ENCODE measurements at regions not wholly inside any gene's neighbourhood (a gene's known extent, or its start where the extent isn't known, plus 50 kb on each side); places are given as distances from the start of the nearest gene placed in this dataset.

- intact Hi-C loops (cut with micrococcal nuclease) (no loop called here), in situ Hi-C loops (cut with MboI; ENCODE audit: low sequenced_read_pairs) (no loop called here), dilution Hi-C loops (cut with HindIII; ENCODE audit: low sequenced_read_pairs, unreplicated experiment) (no loop called here)
- Histone ChIP-seq H3K36me3 (ENCODE audit: control insufficient read depth, insufficient read depth, low read length) (no peaks in the 10 kb centered on the region), H4K5ac (ENCODE audit: low read depth, low read length) (no peak overlapping the region), H2AK9ac (replicated peaks; ENCODE audit: low read depth, low read length, poor library complexity) (no peak overlapping the region), H2BK15ac (ENCODE audit: low read depth, low read length) (no peak overlapping the region), H2BK120ac (ENCODE audit: low read depth, low read length) (no peak overlapping the region), H3K14ac (replicated peaks; ENCODE audit: low read depth, low read length) (no peak overlapping the region), H4K20me1 (ENCODE audit: insufficient read depth, low read length) (no peaks in the 10 kb centered on the region), H3K4me2 (ENCODE audit: low read depth, low read length) (no peak overlapping the region), H2BK5ac (ENCODE audit: low read depth, low read length, poor library complexity, severe bottlenecking) (no peak overlapping the region), H3K9me1 (ENCODE audit: insufficient read depth, low read length) (no peaks in the 10 kb centered on the region), H3K4me3 (ENCODE audit: insufficient read depth, low read depth, low read length) (no peak overlapping the region), H3K18ac (ENCODE audit: low read depth, low read length) (no peak overlapping the region), H3K4me1 (ENCODE audit: control insufficient read depth, insufficient read depth, low read length) (no peaks in the 10 kb centered on the region), H3K9ac (ENCODE audit: low read depth, low read length) (no peak overlapping the region), H3K9me3 (ENCODE audit: control insufficient read depth, insufficient read depth, low read length) (no peaks in the 10 kb centered on the region; the same call in 1 of the 2 replicates), H4K8ac (ENCODE audit: low read depth in 2 of 2, low read length in 2 of 2) (no peak overlapping the region), H3K79me1 (ENCODE audit: low read depth in 1 of 2, low read length in 2 of 2) (no peaks in the 10 kb centered on the region), H3K27ac (ENCODE audit: insufficient read depth, low read length) (no peak overlapping the region), H2AK5ac (ENCODE audit: low read depth, low read length) (no peak overlapping the region), H3K23ac (ENCODE audit: low read depth, low read length) (no peak overlapping the region), H3K4ac (ENCODE audit: low read depth, low read length) (no peak overlapping the region), H3K56ac (ENCODE audit: extremely low read depth, insufficient read depth, low read length) (no peak overlapping the region), H2AFZ (replicated peaks; ENCODE audit: low read length, poor library complexity) (no peak overlapping the region), H3K27me3 (ENCODE audit: control insufficient read depth, insufficient read depth, low read length) (no peaks in the 10 kb centered on the region), H4K91ac (ENCODE audit: insufficient read depth, low read depth, low read length) (no peak overlapping the region), H2BK20ac (ENCODE audit: low read depth, low read length) (no peak overlapping the region)
- ATAC-seq (ENCODE audit: low read depth) (no peak), DNase-seq (no peak)
- ChIA-PET CTCF (no interaction called here), POLR2A (ENCODE audit: unreplicated experiment) (no interaction called here)
- no TSS peak for BruUV-seq (replicated peaks)
- 20% methylated on average over 1 of the region's 16 CpGs; no CpG with 5 or more reads in 1 of the 2 experiments for WGBS, 2 experiments (ENCODE audit: extremely low coverage in 2 of 2, insufficient read length in 1 of 2)
- TF ChIP-seq CTCF (conservative IDR thresholded peaks at IDR 0.05; ENCODE audit: low read depth, low read length) (no peak), POLR2A (IDR thresholded peaks at IDR 0.05; ENCODE audit: low read depth, low read length) (no peak), BHLHE40 (IDR thresholded peaks at IDR 0.05; ENCODE audit: low read depth, low read length) (no peak), MAFK (IDR thresholded peaks at IDR 0.05; ENCODE audit: low read depth, low read length) (no peak), SMC3 (IDR thresholded peaks at IDR 0.05; ENCODE audit: low read depth, low read length) (no peak), MAZ (IDR thresholded peaks at IDR 0.05; ENCODE audit: borderline replicate concordance, low read depth, low read length) (no peak), NFE2L2 (IDR thresholded peaks at IDR 0.05; ENCODE audit: low read depth, low read length) (no peak), RAD21 (IDR thresholded peaks at IDR 0.05; ENCODE audit: low read length) (no peak), MXI1 (IDR thresholded peaks at IDR 0.05; ENCODE audit: borderline replicate concordance, low read depth, low read length) (no peak), CHD1 (IDR thresholded peaks at IDR 0.05; ENCODE audit: low read depth, low read length) (no peak), RFX5 (IDR thresholded peaks at IDR 0.05; ENCODE audit: low read depth, low read length) (no peak)
- TF ChIP-seq, protein P1, sequence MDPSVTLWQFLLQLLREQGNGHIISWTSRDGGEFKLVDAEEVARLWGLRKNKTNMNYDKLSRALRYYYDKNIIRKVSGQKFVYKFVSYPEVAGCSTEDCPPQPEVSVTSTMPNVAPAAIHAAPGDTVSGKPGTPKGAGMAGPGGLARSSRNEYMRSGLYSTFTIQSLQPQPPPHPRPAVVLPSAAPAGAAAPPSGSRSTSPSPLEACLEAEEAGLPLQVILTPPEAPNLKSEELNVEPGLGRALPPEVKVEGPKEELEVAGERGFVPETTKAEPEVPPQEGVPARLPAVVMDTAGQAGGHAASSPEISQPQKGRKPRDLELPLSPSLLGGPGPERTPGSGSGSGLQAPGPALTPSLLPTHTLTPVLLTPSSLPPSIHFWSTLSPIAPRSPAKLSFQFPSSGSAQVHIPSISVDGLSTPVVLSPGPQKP (IDR thresholded peaks at IDR 0.05; ENCODE audit: borderline replicate concordance, low read depth, low read length): no peak
- TF ChIP-seq, protein P2, sequence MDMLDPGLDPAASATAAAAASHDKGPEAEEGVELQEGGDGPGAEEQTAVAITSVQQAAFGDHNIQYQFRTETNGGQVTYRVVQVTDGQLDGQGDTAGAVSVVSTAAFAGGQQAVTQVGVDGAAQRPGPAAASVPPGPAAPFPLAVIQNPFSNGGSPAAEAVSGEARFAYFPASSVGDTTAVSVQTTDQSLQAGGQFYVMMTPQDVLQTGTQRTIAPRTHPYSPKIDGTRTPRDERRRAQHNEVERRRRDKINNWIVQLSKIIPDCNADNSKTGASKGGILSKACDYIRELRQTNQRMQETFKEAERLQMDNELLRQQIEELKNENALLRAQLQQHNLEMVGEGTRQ (IDR thresholded peaks at IDR 0.05; ENCODE audit: low read depth, low read length): no peak
Measured at GRCh38 chr9:135346438-135347050, 133.0 kb upstream of the PPP1R26 start.

All from IMR-90 (cell line).